Retinal pigment epithelial cell (primary cell): ENCODE measurements at regions not wholly inside any gene's neighbourhood (a gene's known extent, or its start where the extent isn't known, plus 50 kb on each side); places are given as distances from the start of the nearest gene placed in this dataset.
"Not testable (repeated sequence)": the region's sequence is repeated elsewhere in the genome, so short reads cannot be mapped to it uniquely, and the experiment has no call there.

Source experiments
- DNase-seq: peaks from one replicate; pipeline ENCODE4 v3.0.0-alpha.2; 2010; ENCODE audit warnings: low read depth
- H3K4me3 ChIP-seq: 2 replicates; pipeline ENCODE4 v1.5.1; 2011; ENCODE audit warnings: mild to moderate bottlenecking, low read length, control low read depth, moderate library complexity

DNA sequence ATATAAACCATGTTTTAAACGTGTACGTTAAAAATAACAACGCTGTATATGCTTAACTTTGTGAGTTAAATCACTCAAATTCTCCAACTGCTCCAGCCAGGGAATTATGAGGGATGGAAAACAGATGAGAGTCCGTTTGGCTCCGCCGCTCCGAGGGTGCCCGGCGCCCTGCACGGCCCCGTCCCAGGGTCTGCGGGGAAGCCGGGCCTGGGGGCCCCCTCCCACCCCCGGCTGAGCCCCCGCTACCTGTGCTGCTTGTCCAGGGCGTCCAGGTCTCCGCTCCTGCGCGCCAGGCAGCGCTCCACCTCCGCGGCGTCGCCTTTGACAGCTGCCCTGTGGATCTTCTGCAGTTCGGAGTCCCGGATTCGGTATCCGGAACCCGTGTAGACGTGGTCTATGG is 415.5 kb downstream of the FOXD4L4 start:
- not testable (repeated sequence) for DNase-seq, H3K4me3 ChIP-seq

DNA sequence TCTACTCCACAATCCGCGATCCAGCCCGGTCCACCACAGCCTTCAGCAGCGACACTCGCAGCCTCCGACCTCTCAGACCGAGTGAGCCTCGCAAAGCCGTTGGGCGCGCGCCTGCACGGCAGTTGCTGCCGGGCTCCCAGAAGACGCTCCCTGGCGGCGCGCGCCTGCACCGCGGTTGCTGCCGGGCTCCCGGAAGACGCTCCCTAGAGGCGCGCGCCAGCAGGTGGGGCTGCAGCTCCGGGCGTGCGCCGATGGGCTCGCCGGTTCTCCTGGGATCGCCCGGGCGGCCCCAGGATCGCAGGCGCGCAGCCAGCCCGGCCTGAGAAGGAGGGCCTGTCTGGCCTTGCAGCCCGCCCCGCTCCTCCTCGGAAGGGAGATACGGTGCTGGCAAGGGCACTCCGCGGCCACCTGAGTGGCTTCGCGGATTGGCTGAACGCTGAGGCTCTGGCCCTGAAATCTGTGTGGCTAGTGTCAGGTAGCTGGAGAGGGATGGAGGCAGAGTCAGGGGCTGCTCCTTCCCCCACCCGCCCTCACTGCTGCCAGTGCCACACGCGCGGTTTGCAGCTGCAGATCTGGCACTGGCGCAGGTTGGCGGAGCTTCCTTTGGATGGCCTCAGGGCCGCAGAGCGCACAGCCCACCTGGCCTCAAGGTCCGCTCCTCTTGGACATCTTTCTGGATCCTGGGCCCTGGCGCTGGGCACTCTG is 416.2 kb downstream of the FOXD4L4 start:
- not testable (repeated sequence) for DNase-seq

DNA sequence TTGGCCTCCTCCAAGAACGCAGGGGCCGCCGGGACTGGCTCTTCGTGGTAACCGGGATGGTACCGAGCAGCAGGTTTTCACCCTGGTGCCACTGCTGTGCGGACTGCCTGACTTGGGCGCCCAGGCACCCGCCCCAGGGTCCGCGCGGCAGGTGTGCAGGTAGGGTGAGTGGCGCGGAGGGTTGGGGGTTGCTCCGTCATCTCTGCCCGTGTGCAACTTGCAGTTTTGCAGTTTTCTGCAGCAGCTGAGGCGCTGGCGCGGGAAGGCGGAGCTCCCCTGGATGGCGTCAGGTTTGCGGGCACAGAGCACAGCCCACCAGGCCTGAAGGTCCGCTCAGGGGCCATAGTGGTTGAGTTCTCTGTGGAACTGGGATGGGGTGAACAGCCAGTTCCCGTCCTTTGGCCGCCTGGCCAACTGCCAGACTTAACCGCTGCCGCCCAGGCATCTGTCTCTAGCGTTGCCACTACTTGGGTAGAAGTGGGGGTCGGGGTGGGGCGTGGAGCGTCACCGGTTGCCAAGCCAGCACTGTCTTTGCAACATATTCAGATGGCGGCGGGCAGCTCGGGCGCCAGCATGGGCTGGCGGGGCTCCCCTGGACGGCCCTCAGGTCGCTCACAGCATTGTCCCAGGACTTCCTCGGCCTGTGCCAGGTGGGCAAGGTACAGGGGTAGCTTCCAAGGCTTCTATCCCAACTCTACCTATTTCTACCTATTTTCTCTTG is 417.2 kb downstream of the FOXD4L4 start:
- H3K4me3 ChIP-seq, DNase-seq: not testable (repeated sequence)

More for the DNA sequence above, 416.2 kb downstream of the FOXD4L4 start:
- peak overlapping the region; percentile 32 for H3K4me3 ChIP-seq

DNA sequence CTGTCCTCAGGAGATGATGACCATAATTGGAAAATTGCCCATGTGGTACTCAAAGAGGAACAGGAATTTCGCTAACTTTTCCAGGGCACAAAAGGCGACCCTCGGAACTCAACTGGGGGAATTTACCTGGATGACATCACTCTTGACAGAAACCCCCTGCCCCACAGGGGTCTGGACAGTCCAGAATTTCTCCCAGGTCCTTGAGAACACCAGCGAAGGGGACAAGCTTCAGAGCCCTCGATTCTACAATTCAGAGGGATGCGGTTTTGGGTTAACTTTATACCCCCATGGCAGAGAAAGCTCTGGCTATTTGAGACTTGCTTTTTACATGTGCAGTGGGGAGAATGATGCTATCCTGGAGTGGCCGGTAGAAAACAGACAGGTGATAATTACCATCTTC is 445.4 kb downstream of the FOXD4L4 start:
- not testable (repeated sequence) for DNase-seq, H3K4me3 ChIP-seq

DNA sequence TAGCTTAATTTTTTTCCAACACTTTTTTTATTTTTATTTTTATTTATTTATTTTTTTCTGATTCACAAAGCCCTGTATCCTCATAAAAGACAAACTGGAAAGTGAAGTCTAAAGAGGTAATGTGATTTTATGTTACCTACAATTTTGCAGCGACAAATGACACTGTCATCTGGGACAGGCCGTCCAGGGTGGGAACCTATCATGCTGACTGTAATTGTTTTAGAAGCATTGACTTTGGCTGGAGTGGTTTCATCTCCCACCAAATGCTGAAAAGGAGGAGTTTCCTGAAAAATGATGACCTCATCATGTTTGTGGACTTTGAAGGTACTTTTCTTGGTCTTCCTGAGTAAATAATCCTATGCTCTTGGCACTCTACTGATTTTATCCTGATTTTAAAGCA is 446.7 kb downstream of the FOXD4L4 start:
- DNase-seq, H3K4me3 ChIP-seq: not testable (repeated sequence)

DNA sequence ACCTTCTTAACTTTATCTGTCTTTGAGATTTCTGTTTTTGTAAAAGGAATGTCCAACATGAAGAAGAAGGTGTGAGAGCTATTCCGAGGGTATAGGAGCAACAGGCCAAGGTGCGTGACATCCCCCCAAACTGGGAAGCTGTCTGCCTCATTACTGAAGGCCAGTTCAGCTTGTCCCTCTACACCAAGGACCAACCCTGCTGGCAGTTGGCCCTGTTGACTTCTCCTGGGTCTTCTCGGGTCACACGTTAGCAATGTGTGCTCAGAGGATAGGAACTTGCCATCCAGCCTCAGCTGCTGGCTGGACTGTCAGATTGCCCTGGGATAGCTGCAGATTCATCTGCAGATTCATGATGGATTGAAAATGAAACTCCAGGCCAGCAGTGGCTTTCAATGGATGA is 460.3 kb downstream of the FOXD4L4 start:
- not testable (repeated sequence) for DNase-seq, H3K4me3 ChIP-seq

DNA sequence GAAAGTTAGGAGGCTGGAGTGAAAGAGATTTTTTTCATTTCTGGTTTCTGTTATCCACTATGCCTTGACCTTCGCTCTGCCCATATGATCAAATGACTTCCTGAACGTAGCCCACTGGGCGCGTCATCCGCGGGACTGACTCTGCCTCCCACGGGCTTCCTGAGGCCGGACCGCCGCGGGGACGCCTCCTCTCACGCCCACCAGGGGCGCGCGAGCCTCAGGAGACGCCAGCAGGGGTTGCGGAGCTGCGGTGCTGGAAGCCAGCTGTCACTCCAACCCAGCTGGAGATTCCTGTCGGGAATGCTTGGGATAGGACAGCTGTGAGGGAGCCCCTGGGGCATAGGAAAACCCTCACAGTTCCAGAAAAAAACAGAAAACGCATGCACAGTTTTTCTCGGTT is 461.5 kb downstream of the FOXD4L4 start:
- not testable (repeated sequence) for H3K4me3 ChIP-seq, DNase-seq

DNA sequence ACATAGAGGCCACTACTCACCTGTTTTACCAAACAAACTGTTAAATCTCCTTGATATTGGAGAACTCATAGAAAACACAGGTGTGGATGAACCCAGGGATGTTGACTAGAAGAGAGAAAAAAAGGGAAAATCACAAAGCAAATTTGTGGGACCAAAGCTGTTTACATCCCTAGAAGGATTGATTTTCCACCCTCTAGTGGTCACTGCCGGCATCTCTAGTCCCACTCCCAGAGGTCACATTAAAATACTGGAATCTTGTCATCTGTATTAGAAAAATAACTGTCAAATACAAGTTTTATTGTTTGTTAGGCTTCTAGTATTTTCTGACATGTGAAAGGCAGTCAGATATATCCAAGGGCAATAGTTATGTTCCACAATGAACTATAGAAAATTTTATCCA is 469.7 kb downstream of the FOXD4L4 start:
- not testable (repeated sequence) for DNase-seq

DNA sequence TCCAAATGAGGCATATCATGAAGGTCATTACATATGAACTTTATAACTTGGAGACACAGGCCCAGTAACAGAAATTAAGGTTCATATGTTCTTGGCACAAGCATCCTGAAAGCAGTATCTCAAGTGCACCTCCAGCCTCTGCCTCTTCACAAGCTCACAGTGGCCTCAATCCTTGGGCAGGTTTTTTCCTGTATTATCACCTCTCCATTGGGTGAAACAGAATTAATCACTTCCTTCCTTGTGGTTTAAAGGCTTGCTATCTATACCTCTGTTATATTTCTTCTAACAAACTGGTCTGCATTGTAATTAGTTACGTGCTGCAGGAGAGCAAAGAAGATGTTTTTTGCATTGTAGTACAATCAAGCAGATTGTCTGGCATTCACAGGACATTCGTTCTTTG is 471.0 kb downstream of the FOXD4L4 start:
- not testable (repeated sequence) for DNase-seq, H3K4me3 ChIP-seq

More for the DNA sequence above, 469.7 kb downstream of the FOXD4L4 start:
- H3K4me3 ChIP-seq: not testable (repeated sequence)

DNA sequence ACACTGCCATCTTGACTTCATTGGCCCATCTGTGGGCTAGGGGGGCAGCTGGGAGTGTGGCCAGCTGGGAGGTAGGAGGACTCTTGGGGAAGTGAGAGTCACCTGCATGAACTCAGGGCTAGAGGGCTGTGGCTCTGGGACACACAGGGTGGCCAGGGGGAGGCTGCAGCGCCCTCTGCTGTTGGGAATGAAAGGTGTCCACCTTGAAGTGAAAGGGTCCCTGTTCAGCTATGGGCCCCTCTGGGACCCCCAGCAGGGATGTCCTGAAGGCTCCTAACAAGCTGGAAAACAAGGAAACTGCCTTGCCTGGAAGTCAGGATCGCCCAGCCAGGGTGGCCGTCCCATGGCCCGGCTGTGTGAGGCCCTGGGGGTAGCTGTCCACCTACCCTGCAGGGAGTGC is 507.8 kb downstream of the FOXD4L4 start:
- not testable (repeated sequence) for H3K4me3 ChIP-seq

DNA sequence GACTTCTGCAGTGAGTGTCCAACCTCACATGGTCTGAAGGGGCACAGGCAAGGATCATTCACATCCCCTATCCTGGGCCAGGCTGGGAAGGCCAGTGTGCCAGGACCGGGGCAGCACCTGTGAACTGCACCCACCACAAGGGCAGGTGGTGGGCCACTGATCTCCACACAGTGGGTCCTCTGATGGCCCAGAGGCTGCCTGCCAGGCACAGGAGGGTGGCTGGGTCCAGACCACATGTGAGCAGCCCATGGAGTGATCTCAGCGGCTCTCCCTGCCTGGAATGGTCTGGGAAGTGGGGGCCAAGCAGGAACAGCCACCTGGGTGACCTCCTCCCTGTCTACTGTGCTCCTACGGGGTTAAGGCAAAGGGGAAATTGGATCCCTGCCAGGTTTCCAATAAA is 508.5 kb downstream of the FOXD4L4 start:
- not testable (repeated sequence) for DNase-seq

More for the DNA sequence above, 507.8 kb downstream of the FOXD4L4 start:
- DNase-seq: not testable (repeated sequence)

DNA sequence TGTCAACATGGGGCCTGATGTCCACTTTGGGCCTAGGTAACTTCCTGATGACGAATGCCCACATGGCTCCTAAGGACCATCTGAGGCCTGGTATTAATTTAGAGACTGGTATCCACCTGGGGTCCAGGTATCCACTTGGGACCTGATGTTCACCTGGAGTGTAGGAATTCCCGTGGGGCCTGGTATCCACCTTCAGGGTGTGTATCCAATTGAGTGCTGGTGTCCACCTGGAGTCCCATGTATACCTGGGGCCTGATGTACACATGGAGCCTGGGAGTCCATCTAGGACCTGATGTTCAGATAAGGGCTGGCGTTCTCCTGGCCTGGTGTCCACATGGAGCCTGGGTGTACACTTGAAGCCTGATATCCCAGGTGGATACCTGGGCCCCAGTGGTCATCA is 520.6 kb downstream of the FOXD4L4 start:
- not testable (repeated sequence) for H3K4me3 ChIP-seq, DNase-seq

More for the DNA sequence above, 508.5 kb downstream of the FOXD4L4 start:
- not testable (repeated sequence) for H3K4me3 ChIP-seq

DNA sequence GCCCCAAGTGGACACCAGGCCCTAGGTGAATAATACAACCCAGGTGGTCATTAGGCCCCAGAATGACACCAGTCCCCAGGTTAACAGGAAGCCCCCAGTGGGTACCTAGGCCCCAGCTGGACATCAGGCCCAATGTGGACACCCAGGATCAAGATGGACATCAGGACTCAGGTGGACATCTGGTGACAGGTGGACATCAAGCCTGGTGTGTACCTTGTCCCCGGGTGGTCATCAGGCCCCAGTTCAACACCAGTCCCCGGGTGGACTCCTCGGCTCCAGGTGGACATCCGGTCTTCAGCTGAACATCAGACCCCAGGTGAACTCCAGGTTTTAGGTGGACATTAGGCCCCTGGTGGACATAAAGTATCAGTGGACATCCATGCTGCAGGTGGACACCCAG is 524.6 kb downstream of the FOXD4L4 start:
- not testable (repeated sequence) for DNase-seq, H3K4me3 ChIP-seq

DNA sequence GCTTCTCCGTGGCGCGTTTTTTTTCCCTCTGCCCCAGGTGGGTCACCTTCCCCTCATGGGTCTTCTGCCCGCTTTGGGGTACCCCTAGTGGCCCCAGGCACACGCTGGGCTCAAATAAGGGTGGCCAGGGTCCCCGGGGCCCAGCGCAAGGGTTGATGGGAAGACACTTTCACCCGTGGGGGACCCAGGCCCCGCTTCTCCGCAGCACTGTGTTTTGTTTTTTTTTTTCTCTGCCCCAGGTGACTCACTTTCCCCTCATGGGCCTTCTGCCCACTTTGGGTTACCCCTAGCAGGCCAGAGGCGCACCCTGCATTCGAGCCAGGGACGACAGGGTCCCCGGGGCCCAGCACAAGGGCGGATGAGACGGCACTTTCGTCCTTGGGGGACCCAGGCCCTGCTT is 526.7 kb downstream of the FOXD4L4 start:
- not testable (repeated sequence) for H3K4me3 ChIP-seq, DNase-seq

DNA sequence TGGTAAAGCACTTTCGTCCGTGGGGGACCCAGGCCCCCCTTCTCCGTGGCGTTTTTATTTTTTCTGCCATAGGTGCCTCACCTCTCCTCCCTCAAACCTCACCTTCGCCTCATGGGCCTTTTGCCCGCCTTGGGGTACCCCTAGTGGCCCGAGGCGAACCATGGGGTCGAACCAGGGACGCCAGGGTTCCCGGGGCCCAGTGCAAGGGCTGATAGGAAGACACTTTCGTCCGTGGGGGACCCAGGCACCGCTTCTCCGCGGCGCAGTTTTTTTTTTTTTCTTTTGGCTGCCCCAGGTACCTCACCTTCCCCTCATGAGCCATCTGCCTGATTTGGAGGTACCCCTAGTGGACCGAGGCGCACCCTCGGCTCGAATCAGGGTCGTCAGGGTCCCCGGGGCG is 527.8 kb downstream of the FOXD4L4 start:
- not testable (repeated sequence) for DNase-seq, H3K4me3 ChIP-seq

DNA sequence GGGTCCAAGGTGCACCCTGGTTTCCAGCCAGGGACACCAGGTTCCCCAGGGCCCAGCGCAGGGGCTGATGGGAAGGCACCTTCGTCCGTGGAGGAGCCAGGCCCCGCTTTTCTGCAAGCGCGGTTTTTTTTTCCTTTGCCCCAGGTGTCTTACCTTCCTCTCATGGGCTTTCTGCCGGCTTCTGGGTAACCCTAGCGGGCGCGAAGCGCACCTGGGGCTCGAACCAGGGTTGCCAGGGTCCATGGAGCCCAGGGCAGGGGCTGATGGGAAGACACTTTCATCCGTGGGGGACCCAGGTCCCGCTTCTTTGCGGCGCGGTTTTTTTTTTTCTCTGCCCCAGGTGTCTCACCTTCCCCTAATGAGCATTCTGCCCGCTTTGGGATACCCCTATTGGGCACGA is 529.3 kb downstream of the FOXD4L4 start:
- H3K4me3 ChIP-seq, DNase-seq: not testable (repeated sequence)

DNA sequence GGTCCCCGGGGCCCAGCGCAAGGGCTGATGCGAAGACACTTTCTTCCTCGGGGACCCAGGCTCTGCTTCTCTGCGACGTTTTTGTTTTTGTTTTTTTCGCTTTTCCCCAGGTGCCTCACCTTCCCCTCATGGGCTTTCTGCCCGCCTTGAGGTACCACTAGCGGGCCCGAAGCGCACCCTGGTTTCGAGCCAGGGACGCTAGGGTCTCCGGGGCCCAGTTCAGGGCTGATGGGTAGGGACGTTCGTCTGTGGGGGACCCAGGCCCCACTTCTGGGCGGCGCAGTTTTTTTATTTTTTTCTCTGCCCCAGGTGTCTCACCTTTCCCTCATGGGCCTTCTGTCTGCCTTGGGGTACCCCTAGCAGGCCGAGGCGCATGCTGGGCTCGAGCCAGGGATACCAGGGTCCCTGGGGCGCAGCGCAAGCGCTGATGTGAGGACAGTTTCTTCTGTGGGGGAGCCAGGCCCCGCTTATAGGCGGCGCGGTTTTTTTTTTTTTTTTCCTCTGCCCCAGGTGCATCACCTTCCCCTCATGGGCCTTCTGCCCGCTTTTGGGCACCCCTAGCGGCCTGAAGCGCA is 530.0 kb downstream of the FOXD4L4 start:
- not testable (repeated sequence) for DNase-seq, H3K4me3 ChIP-seq

DNA sequence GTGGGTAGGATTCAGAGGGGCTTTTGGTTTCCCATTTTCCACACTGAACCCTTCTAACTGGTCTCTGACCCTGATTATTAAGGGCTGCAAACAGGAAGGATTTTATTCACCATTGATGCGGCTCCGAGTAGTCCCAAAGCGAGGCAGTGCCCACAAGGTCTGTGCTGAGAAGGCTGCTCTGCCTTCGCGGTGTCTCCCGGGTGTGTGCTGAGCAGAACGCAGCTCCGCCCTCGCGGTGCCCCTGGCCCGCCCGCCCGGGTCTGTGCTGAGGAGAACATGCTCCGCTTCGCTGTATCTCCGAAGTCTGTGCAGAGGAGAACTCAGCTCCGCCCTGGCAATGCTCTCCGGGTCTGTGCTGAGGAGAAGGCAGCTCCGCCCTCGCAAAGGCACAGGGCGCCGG is 530.7 kb downstream of the FOXD4L4 start:
- H3K4me3 ChIP-seq, DNase-seq: not testable (repeated sequence)

DNA sequence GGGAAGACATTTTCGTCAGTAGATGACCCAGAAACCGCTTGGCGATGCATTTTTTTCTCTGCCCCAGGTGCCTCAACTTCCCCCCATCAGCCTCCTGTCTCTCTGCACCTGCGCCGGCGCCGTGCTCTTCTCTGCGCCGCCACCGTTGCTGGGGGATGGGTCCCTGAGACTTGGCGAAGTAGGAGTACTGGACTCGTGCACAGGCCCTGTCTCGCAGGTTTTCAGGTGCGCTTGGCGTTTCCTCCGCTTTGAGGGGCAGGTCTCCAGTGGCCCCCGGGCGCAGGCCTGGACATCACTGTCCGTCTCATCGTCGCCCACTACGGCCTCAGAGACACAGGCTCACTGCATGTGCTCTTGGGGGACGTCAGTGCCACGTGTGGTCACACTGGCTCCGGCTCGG is 532.1 kb downstream of the FOXD4L4 start:
- not testable (repeated sequence) for DNase-seq, H3K4me3 ChIP-seq

DNA sequence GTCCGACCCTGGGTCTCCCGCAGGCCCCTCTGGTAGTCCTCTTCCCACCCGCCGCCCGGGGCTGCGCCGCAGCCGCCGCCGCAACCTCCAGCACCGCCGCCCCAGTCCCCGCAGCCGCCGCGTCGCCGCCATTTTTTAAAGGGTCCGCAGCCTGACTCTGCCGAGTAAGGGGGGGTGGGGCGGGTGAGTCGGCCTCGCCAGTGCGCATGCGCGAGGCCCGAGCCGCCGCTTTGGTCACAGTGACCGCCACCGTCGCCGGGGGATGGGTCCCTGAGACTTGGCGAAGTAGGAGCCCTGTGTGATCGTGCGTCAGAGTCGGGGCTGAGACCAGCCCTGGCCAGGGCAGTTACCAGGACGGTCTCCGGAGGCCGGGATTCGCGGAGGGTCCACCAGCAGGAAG is 532.8 kb downstream of the FOXD4L4 start:
- peak overlapping the region; percentile 40 for H3K4me3 ChIP-seq
- not testable (repeated sequence) for DNase-seq
